T follicular helper cell (primary cell): ENCODE measurements at regions not wholly inside any gene's neighbourhood (a gene's known extent, or its start where the extent isn't known, plus 50 kb on each side); places are given as distances from the start of the nearest gene placed in this dataset.
A peak's percentile ranks its signal among the peaks of the same experiment; 100 is the strongest.
"Not testable (repeated sequence)": the region's sequence is repeated elsewhere in the genome, so short reads cannot be mapped to it uniquely, and the experiment has no call there.

Experiments
- DNase-seq: peaks from one replicate; pipeline ENCODE4 v3.0.0-alpha.2; 2020; ENCODE audit warnings: low read depth

DNA sequence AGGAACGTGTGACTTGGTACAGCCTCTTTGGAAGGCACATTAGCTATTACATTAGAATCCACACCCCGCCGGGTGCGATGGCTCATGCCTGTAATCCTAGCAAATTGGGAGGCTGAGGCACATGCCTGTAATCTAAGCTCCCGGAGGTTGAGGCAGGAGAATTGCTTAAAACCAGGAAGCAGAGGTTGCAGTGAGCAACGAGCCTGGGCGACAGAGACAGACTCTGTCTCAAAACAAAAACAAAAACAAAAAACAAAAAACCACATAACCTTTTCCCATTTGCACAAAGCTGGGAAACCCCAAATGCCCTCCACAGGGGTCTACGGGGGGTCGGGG is 82.7 kb upstream of the METTL9 start:
- DNase-seq, result not testable (repeated sequence)

GRCh38 chr16:21517263-21517662 is 82.1 kb upstream of the METTL9 start:
- not testable (repeated sequence) for DNase-seq

DNA sequence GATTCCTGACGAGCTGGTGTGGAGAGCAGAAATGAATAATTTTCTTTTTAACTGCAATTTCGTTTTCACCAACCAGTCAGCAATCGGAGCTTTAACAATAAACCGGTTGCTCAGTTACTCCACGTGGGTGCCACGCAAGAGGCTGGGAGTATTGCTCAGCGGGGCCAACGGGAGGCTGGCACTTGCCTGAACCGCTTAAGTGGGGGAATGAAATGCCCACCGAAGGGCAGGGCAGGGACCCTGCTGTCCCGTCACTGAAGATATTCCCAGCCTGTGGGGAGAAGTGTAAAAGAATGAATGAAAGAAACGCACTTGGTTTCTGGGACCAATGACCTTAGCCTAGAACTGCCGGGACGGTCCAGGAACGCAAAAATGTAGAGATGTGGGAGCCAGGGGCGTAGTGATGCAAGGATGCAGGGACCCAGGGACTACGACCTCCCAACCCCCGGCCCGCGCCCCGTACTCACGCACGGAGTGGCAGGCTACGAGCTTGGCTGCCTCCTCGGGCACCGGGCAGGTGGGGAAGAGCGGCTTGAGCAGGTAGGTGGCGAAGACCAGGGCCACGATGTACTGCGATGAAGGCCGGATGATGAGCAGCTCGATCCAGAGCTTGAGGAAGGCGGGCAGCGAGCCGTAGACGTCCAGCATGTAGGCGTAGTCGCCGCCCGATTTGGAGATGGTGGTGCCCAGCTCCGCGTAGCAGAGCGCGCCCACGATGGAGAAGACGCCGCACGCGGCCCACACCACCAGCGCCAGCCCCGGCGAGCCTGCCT is 79.8 kb upstream of the METTL9 start:
- DNase-seq, result not testable (repeated sequence)

- peak; percentile 89 for DNase-seq
Observed at GRCh38 chr16:21520134-21521047, 79.0 kb upstream of the METTL9 start.

DNA sequence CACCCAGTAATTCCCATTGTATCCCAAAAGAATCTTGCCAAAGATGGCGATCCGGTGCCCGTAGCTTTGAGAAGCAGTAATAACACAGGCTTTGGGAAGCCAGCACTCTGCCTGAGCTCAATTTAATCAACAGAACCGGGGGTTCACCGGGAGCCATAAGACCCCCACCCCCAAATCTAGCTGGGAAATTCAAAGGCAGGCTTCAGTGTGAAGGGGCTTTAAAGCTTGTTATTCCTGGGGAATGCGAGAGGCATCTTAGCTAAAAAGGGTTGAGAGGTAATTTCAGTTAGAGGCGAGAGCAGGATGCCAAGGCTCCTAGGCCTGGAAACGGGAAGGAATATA is 78.4 kb upstream of the METTL9 start:
- not testable (repeated sequence) for DNase-seq

GRCh38 chr16:21521390-21522143 is 77.8 kb upstream of the METTL9 start:
- DNase-seq, result not testable (repeated sequence)

- not testable (repeated sequence) for DNase-seq
Observed at GRCh38 chr16:21522846-21523245, 76.5 kb upstream of the METTL9 start.

DNA sequence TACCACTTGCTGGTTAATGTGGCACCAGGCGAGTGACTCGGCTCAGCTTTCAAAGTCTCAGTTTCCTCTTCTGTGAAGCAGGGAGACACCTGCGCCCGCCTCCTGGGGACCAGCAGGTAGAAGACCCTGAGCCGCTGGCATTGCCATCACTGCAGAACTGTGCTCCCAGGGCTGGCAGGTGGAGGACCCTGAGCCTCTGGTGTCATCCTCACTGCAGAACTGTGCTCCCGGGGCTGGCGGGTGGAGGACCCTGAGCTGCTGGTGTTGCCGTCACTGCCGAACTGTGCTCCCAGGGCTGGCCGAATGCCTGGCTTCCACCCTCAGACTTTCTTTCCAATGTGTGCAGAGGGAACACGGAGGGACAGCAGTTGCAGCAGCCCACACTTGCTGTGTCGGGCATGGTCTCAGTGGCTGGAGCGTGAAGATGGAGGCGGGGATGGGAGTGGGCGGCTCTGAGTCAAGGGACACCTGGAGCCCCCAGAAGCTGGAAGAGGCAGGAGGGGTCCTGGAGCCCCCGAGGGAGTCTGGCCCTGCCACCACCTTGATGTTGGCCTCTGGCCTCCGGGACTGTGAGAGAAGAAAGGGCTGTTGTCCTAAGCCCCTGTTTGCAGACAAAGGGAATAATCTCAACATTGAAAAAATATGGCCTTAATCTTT is 75.8 kb upstream of the METTL9 start:
- DNase-seq, result no peak

DNA sequence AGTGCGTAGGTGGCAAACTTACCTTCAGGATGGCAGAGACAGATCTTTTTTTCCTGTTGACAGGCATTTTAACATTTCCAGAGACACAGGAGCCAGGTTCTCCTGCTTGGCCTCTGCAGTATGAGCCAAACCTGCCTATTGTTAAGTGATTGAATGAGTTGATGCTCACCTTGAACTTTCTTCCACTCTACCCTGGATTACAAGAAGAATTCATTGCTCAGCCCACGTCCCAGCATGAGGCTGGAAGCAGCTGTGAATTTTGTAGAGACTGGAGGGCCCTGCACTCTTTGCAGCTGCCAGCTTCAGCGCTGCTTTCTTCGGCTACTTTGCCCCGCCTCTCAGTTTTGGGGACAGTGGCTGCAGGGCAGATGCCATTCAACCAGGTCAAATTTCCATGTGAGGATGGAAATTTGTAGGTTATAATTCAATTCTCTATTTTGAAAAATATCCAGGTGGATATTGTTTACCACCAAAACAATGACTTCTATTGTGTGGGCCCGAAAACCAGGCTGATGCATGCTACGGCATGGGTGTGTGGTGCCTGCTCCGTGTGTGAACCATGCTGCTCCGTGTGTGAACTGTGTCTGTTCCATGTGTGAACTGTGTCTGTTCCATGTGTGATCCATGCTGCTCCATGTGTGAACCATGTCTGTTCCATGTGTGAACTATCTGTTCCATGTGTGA is 75.2 kb upstream of the METTL9 start:
- DNase-seq, result no peak

GRCh38 chr16:21524752-21525028 is 74.7 kb upstream of the METTL9 start:
- DNase-seq, result not testable (repeated sequence)

- DNase-seq, result not testable (repeated sequence)
Observed at GRCh38 chr16:21525029-21525895, 74.1 kb upstream of the METTL9 start.

DNA sequence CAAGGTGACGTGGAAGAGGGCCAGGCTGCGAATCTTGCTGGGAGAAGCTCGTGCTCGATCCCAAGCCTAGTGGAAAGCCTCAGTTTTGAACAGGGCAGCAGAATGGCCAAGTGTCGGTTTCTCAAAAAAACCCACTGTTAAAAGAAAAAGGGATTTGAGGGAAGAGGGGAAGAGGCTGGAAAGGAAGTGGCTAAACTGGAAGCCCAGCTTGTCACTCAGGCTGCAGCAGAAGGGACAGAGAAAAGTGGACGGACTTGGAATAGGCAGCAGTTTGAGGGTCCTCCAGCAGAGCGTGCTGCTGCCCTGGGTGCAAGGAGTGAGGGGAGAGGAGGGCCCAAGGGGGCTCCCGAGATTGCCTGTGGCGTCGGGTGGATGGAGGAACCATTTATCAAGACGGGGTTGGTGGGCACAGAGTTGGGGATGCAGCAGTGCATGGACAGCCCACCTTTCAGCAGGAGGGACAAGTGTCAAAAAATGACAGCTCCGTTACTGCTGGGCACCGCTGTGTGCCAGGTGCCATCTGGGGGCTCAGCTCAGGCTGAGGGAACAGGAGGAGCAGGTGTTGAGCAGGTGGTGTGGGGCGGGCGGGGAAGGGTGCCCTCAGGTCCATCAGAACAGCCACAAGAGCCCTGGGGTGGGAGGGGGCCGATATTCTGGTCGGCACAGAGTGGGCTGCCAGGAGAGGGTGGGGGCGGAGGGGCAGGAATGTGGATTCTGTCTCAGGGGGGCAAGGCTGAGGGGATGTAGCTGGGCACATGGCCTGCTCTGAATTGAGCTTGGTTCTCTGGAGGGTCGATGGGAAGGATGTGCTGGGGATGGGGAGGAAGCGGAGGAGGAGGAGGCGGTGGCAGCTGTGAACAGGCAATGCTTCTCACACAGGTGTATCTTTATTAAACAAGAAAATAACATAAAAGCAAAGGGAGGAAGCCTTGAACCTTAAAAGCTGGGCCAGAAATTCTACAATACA is 73.1 kb upstream of the METTL9 start:
- DNase-seq, result not testable (repeated sequence)

GRCh38 chr16:21526923-21527807 is 72.2 kb upstream of the METTL9 start:
- no peak for DNase-seq

DNA sequence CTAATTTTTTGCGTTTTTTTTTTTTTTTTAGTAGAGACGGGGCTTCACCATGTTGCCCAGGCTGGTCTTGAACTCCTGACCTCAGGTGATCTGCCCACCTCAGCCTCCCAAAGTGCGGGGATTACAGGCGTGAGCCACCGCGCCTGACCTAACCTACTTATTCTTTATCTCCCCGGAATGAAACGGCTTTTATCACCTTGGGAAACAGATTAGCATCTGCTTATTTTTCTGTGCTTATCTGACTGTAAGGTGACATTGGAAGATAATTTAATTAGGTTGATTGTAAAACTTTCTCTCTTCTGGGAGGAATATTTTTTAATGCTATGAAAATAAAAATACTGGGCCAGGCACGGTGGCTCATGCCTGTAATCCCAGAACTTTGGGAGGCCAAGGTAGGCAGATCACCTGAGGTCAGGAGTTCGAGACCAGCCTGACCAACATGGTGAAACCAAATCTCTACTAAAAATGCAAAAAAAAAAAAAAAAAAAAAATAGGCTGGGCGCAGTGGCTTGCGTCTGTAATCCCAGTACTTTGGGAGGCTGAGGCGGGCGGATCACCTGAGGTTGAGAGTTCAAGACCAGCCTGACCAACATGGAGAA is 70.2 kb upstream of the METTL9 start:
- not testable (repeated sequence) for DNase-seq

- DNase-seq, result not testable (repeated sequence)
Observed at GRCh38 chr16:21530729-21531383, 68.5 kb upstream of the METTL9 start.

DNA sequence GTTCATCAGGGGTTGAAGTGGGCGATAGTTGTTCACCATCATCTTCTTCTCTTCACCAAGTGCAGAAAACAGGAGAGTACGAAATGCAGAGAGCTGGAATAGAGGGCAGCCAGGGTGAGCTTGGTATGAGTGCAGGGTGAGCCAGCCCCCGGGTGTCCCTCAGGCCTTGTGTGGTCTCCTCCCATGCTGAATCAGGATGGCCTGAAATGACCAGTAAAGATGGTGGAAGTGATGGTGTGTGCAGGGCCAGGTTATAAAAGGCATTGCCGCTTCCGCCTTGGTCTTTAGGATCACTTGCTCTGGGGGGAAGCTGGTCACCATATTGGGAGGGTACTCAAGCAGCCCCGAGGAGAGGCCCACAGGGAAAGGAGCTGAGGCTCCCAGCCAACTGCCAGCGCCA is 66.4 kb upstream of the METTL9 start:
- not testable (repeated sequence) for DNase-seq

- not testable (repeated sequence) for DNase-seq
Observed at GRCh38 chr16:21533474-21533873, 65.9 kb upstream of the METTL9 start.
